ENCODE measurements at regions not wholly inside any gene's neighbourhood (a gene's known extent, or its start where the extent isn't known, plus 50 kb on each side); places are given as distances from the start of the nearest gene placed in this dataset.
"Not testable (repeated sequence)": the region's sequence is repeated elsewhere in the genome, so short reads cannot be mapped to it uniquely, and the experiment has no call there.

- no peak overlapping the region for H3K4me3 ChIP-seq
- peak; percentile 82 for DNase-seq
- no peak overlapping the region for H3K27ac ChIP-seq
- H3K9me3 ChIP-seq: no peaks in the 10 kb centered on the region
- TF ChIP-seq POLR2AphosphoS5 (IDR thresholded peaks at IDR 0.05) (no peak), CTCF (IDR thresholded peaks at IDR 0.05 in 8 of 11, conservative IDR thresholded peaks at IDR 0.05 in 3 of 11) (peak; percentile 56 to 92 (median 86)), POLR2A (IDR thresholded peaks at IDR 0.05) (no peak)
- peaks cover 0 to 52% (median under 1%) of the 10 kb centered on the region in 7 donors for H3K27me3 ChIP-seq (replicated peaks in 1 of 7)
- no peaks in the 10 kb centered on the region for H3K36me3 ChIP-seq
- WGBS, 5 donors: 20 to 24% (median 22%) methylated on average over 20 of the region's 20 CpGs
- H3K4me1 ChIP-seq: peaks cover 0 to 6% (median 4%) of the 10 kb centered on the region in 6 donors
- intact Hi-C loops (cut with DNase I; ENCODE audit: low total_unique reads): loop anchor here (2.0 kb wide), 1 partner anchor 99 kb away; no protein-coding TSS in a partner anchor
These were observed 99.9 kb downstream of the ANKRD18B start for GRCh38 chr9:33623658-33624586.

GRCh38 chr9:33628318-33628717 is 104.3 kb downstream of the ANKRD18B start:
- DNase-seq; intact Hi-C loops (cut with DNase I; ENCODE audit: low total_unique reads); H3K9me3 ChIP-seq; H3K36me3 ChIP-seq; H3K4me3 ChIP-seq; H3K27ac ChIP-seq; H3K4me1 ChIP-seq: not testable (repeated sequence)
- 68 to 93% (median 88%) methylated on average over 1 of the region's 1 CpG for WGBS, 5 donors
- H3K27me3 ChIP-seq (replicated peaks in 1 of 7): peaks cover 0 to 44% (median 4%) of the 10 kb centered on the region in 7 donors

GRCh38 chr9:33628865-33629410 is 104.9 kb downstream of the ANKRD18B start:
- DNase-seq: no peak
- Histone ChIP-seq H3K27ac (no peak overlapping the region), H3K27me3 (replicated peaks in 1 of 7) (peaks cover 0 to 44% (median 4%) of the 10 kb centered on the region in 7 donors), H3K4me3 (no peak overlapping the region), H3K36me3 (no peaks in the 10 kb centered on the region), H3K4me1 (peaks cover 0 to 4% (median 2%) of the 10 kb centered on the region in 6 donors), H3K9me3 (no peaks in the 10 kb centered on the region)
- TF ChIP-seq POLR2A (IDR thresholded peaks at IDR 0.05) (no peak), CTCF (IDR thresholded peaks at IDR 0.05 in 8 of 11, conservative IDR thresholded peaks at IDR 0.05 in 3 of 11) (no peak), POLR2AphosphoS5 (IDR thresholded peaks at IDR 0.05) (no peak)
- 63 to 73% (median 67%) methylated on average over 6 of the region's 6 CpGs for WGBS, 5 donors
- intact Hi-C loops (cut with DNase I; ENCODE audit: low total_unique reads): no loop called here

- intact Hi-C loops (cut with DNase I; ENCODE audit: low total_unique reads): no loop called here
- TF ChIP-seq CTCF (IDR thresholded peaks at IDR 0.05 in 8 of 11, conservative IDR thresholded peaks at IDR 0.05 in 3 of 11) (no peak), POLR2A (IDR thresholded peaks at IDR 0.05) (no peak)
- no peak overlapping the region for H3K4me3 ChIP-seq
- no peak overlapping the region for H3K27ac ChIP-seq
- H3K9me3 ChIP-seq: no peaks in the 10 kb centered on the region
- WGBS, 5 donors: 80 to 100% (median 84%) methylated on average over 2 of the region's 2 CpGs
- H3K4me1 ChIP-seq: peaks cover 0 to 10% (median 0%) of the 10 kb centered on the region in 6 donors
- H3K36me3 ChIP-seq: no peaks in the 10 kb centered on the region
- no peak for DNase-seq
- peaks cover 0 to 64% (median 28%) of the 10 kb centered on the region in 7 donors for H3K27me3 ChIP-seq (replicated peaks in 1 of 7)
These were observed 109.6 kb downstream of the ANKRD18B start for GRCh38 chr9:33633636-33634035.
